Lower lobe of right lung (tissue), 2 donors: ENCODE measurements at regions not wholly inside any gene's neighbourhood (a gene's known extent, or its start where the extent isn't known, plus 50 kb on each side); places are given as distances from the start of the nearest gene placed in this dataset.

Source experiments
- ATAC-seq, 2 donors: fragments of 200-7000 bp; cut with Tn5 transposase; one replicate each; pipeline ENCODE4 v1.9.1; 2020 to 2022; ENCODE audit warnings: mild to moderate bottlenecking in 2 of 2, moderate library complexity in 2 of 2
- DNase-seq: peaks from one replicate; pipeline ENCODE4 v3.0.0-alpha.2; 2020
- H3K27ac ChIP-seq: fragments of 200-600 bp; one replicate; pipeline ENCODE4 v1.8.0; 2022
- H3K27me3 ChIP-seq: fragments of 200-600 bp; one replicate; pipeline ENCODE4 v1.8.0; 2022; ENCODE audit warnings: low read depth
- H3K36me3 ChIP-seq: fragments of 200-600 bp; one replicate; pipeline ENCODE4 v1.8.0; 2022; ENCODE audit warnings: mild to moderate bottlenecking
- H3K4me1 ChIP-seq: fragments of 200-600 bp; one replicate; pipeline ENCODE4 v1.8.0; 2022
- H3K4me3 ChIP-seq: fragments of 200-600 bp; one replicate; pipeline ENCODE4 v1.8.0; 2022; ENCODE audit warnings: mild to moderate bottlenecking
- H3K9me3 ChIP-seq: fragments of 200-600 bp; one replicate; pipeline ENCODE4 v1.8.0; 2022
- intact Hi-C: fragments of 100-400 bp; cut with DNase I; formaldehyde crosslinking; loops from one replicate; pipeline ENCODE4 v1.11.0; 2022
- TF ChIP-seq, protein P1 (sequence below): fragments of 200-600 bp; IDR thresholded peaks from one replicate; pipeline ENCODE4 v1.8.0; 2022; ENCODE audit warnings: antibody characterized with exemption, mild to moderate bottlenecking
- donor health status: DM: no; HTN: yes; CAD: no; lungs with severe emphysema.

DNA sequence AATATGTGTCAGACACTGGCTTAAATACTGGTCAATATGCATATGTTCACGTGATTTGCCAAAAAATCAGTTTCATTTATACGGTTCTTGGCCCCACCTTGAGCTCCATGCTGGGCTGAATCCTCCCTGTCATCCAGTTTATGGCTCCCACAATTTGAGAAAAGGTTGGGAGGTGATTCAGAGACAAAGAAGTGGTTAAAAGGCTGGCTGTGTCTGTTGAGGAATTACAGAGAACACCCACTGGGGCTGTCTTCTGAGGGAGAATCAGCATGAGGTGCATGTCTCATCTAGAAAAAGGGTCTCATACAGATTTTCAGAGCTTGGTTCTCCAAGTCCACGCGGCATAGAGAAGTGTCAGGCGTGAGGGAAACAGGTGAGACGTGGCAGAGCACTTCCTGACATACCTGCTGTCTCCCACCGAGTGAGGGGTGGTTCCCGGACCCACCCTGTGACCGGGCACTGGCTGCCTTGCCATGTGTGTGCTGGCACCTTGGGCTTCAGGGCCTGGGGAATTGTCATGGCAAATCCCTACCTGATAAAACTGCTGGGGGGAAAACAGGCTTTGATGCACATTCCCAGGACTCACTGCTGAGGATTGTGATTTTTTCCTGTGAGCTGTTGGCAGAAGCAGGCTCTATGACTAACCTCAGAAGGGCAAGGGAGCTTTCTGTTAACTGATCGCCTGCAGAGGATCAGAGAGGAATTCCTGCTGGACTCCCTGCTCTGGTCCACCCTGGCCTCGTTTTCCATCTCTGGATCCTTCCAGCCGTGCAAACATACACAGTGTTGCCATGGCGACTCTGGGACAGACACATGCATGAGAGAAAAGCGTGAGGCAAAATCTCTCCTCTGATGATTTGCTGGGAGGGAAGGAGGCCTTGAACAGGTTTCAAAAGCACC lies 223.6 kb downstream of the ADAMTS15 start:
- intact Hi-C loops: no loop called here
- no peak overlapping the region for H3K27ac ChIP-seq
- DNase-seq: no peak

DNA sequence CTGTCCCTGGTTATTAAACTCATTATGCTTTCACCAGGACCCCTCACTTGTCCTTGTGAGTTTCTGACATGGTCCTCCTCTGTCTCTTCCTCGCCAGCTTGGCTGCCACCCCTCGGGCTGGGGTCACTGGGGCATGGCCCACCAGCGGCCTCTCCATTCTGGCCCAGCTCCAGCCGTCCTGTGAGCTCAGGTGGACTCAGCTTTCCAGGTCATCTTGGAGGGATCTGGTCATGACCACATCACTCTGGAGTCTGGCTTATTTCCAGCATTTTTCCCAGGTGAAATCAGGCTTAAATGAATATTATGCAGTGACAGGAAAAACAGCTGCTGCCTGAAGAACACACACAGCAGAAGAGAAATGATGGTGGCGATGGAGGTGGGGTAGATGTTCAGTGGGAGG lies 224.5 kb downstream of the ADAMTS15 start:
- H3K27ac ChIP-seq: no peak overlapping the region
- no peaks in the 10 kb centered on the region for H3K9me3 ChIP-seq
- TF ChIP-seq, protein P1, sequence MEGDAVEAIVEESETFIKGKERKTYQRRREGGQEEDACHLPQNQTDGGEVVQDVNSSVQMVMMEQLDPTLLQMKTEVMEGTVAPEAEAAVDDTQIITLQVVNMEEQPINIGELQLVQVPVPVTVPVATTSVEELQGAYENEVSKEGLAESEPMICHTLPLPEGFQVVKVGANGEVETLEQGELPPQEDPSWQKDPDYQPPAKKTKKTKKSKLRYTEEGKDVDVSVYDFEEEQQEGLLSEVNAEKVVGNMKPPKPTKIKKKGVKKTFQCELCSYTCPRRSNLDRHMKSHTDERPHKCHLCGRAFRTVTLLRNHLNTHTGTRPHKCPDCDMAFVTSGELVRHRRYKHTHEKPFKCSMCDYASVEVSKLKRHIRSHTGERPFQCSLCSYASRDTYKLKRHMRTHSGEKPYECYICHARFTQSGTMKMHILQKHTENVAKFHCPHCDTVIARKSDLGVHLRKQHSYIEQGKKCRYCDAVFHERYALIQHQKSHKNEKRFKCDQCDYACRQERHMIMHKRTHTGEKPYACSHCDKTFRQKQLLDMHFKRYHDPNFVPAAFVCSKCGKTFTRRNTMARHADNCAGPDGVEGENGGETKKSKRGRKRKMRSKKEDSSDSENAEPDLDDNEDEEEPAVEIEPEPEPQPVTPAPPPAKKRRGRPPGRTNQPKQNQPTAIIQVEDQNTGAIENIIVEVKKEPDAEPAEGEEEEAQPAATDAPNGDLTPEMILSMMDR: no peak
- ATAC-seq (no peak), DNase-seq (no peak)
- H3K36me3 ChIP-seq: no peaks in the 10 kb centered on the region
- intact Hi-C loops: no loop called here
- H3K27me3 ChIP-seq: no peaks in the 10 kb centered on the region
- H3K4me1 ChIP-seq: peaks cover 4% of the 10 kb centered on the region
- no peak overlapping the region for H3K4me3 ChIP-seq

More for the DNA sequence above, 223.6 kb downstream of the ADAMTS15 start:
- Histone ChIP-seq H3K4me3 (no peak overlapping the region), H3K4me1 (peaks cover under 1% of the 10 kb centered on the region), H3K36me3 (no peaks in the 10 kb centered on the region), H3K9me3 (no peaks in the 10 kb centered on the region), H3K27me3 (no peaks in the 10 kb centered on the region)
- TF ChIP-seq, protein P1: no peak
- peak; percentile 68 to 69 for ATAC-seq

DNA sequence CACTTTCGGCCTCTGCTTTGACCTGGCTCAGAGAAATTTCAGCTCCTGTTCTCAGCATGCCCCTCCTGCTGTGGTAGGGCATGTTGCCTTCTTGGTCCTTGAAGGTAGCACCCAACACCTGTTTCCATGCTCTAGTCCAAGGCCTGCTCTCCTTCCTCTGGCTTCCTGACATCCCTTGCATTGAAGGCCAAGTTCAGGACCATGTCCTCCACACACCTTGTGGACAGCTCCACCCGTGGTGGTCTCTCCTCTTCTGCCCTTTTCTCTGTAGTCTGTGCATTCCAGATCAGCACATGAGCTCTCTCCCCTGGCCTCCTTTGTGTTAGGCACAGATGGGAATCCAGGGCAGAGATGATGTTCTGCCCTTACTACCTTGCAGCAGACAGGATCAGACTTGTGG lies 225.3 kb downstream of the ADAMTS15 start:
- Histone ChIP-seq H3K27ac (no peak overlapping the region), H3K36me3 (no peaks in the 10 kb centered on the region), H3K4me3 (no peak overlapping the region), H3K4me1 (peaks cover 4% of the 10 kb centered on the region), H3K27me3 (no peaks in the 10 kb centered on the region), H3K9me3 (no peaks in the 10 kb centered on the region)
- ATAC-seq (no peak), DNase-seq (no peak)
- intact Hi-C loops: no loop called here
- TF ChIP-seq, protein P1: no peak

DNA sequence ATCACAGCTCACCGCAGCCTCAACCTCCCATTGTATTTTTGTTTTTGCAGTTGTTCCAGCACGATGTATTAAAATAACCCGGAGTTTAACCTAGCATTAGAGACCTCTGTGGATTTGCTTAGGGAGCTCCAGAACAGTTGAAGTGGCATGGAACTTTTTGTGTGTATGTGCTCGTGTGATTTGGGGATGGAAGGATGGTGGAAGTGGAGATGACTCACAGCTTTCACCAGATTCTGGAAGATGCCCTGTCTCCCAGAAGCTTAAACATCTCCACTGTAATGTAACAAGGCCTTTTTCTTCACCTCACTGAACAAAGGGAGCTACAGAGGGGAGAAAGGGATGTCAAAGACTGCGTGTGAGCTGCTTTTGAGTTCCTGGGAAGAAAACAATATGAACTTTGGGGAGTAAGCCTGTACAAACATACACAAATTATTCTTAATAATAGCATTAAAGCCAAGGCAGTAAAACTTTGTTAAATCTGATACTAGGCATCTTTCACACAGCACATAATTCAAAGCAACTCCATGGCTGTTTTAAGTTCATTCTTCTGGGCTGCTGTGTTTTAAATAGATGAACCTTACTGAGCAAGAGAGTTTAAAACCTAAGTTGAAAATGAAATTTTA lies 226.4 kb downstream of the ADAMTS15 start:
- ATAC-seq (no peak), DNase-seq (no peak)
- peak overlapping the region; percentile 61 for H3K27ac ChIP-seq
- intact Hi-C loops: no loop called here
- H3K27me3 ChIP-seq: no peaks in the 10 kb centered on the region
- peaks cover 11% of the 10 kb centered on the region for H3K9me3 ChIP-seq
- TF ChIP-seq, protein P1: no peak
- H3K4me1 ChIP-seq: peaks cover 4% of the 10 kb centered on the region
- no peak overlapping the region for H3K4me3 ChIP-seq
- H3K36me3 ChIP-seq: no peaks in the 10 kb centered on the region

DNA sequence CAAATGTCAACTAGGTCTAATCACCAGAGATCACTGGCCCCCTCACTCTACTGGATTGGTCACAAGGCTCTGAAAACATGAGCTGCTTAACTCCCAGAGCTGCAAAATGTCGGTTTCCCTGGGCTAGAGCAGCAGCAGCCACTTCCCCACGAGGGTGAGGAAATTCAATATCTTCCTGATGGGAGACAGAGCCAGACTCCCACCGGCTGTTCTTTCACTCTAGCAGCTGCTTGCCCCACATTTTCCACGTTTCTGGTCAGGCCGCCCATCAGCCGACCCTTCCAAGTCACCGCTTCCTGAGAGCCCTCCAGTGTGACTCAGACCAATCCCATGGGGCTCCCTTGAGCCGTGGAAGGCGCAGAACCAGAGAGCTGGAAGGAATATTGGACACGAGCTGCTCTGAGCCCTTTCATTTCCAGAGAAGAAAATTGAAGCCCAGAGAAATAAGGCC lies 227.0 kb downstream of the ADAMTS15 start:
- intact Hi-C loops: no loop called here
- Histone ChIP-seq H3K4me3 (no peak overlapping the region), H3K27ac (peak overlapping the region; percentile 61), H3K9me3 (peaks cover 14% of the 10 kb centered on the region), H3K36me3 (no peaks in the 10 kb centered on the region), H3K4me1 (peaks cover 4% of the 10 kb centered on the region), H3K27me3 (no peaks in the 10 kb centered on the region)
- ATAC-seq: peak; percentile 24 to 59
- DNase-seq: no peak
- TF ChIP-seq, protein P1: no peak
